GM12872 (cell line): ENCODE measurements at regions not wholly inside any gene's neighbourhood (a gene's known extent, or its start where the extent isn't known, plus 50 kb on each side); places are given as distances from the start of the nearest gene placed in this dataset.

Experiments
- TF ChIP-seq, protein P1 (sequence below): IDR thresholded peaks from 3 replicates; pipeline ENCODE4 v1.5.1; 2011; ENCODE audit warnings: low read depth, mild to moderate bottlenecking, low read length, moderate library complexity; ENCODE audit not compliant: insufficient read depth

DNA sequence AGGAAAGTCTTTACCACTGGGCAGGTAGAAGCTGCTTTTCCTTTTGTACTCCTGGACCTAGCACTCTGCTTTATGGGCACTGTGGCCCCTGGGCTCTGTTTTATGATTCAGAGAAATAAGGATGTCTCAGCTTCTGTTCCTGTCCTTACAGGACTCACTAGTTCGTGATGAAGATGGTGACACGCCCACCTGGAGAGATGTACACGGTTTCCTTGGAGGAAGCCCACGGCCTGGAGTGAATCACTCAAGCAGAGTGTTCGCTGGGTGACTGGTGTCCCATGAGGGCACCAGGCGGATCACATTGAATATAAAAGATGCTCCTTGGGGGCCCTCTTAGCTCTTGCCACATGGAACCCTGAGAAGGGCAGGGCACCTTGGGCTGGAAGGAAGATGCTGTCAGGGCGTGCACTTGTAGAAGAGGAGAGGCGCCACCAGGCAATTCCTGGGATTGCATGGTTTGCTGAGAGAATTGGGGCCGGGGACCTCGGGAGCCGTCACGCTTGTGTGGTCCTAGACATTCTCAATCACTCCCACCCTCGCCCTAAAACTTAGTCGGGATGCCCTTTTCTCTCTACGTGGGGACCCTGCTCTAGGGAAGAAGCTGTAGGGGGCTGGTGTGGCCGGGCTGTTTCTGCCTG lies 202.6 kb downstream of the TSHZ3 start:
- TF ChIP-seq, protein P1, sequence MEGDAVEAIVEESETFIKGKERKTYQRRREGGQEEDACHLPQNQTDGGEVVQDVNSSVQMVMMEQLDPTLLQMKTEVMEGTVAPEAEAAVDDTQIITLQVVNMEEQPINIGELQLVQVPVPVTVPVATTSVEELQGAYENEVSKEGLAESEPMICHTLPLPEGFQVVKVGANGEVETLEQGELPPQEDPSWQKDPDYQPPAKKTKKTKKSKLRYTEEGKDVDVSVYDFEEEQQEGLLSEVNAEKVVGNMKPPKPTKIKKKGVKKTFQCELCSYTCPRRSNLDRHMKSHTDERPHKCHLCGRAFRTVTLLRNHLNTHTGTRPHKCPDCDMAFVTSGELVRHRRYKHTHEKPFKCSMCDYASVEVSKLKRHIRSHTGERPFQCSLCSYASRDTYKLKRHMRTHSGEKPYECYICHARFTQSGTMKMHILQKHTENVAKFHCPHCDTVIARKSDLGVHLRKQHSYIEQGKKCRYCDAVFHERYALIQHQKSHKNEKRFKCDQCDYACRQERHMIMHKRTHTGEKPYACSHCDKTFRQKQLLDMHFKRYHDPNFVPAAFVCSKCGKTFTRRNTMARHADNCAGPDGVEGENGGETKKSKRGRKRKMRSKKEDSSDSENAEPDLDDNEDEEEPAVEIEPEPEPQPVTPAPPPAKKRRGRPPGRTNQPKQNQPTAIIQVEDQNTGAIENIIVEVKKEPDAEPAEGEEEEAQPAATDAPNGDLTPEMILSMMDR = no peak

DNA sequence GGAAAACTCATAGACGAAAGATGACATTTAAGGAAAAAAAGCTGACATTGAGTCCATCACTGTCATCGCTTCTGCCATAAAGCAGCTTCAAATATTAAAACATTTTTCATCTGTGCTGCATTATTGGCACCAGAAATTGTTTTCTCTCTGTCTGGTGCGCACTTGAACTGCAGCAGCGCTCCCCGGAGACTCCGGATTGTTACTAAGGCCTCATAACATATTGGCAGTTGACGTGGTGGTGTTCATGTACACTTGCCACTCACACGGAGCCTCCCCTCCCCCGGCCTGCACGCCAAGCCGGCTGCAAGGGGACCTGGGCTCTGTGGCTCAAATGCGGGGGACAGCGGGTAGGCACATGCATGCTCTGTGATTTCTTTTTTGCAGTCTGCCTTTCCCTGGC lies 203.2 kb downstream of the TSHZ3 start:
- TF ChIP-seq, protein P1 = no peak

DNA sequence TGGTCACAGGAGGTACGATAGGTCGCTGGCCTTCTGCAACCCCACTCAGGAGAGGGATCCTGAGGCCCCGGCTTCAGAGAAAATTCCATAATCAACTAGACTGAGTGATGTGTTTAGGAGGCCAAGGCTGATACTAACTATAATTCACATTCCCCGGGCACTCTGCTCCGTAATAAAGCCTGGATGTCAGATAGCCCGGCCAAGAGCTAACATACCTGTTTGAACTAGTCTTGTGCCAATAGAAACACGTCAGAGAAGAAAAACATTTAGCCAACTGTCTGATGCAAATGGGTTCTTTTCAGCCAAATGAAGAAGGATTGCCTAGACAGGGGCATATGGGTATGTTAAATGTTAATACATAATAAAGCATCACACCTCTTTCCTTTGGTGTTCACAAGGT lies 204.2 kb downstream of the TSHZ3 start:
- TF ChIP-seq, protein P1 = no peak

GRCh38 chr19:31144075-31144870 lies 205.0 kb downstream of the TSHZ3 start:
- TF ChIP-seq, protein P1 = no peak

DNA sequence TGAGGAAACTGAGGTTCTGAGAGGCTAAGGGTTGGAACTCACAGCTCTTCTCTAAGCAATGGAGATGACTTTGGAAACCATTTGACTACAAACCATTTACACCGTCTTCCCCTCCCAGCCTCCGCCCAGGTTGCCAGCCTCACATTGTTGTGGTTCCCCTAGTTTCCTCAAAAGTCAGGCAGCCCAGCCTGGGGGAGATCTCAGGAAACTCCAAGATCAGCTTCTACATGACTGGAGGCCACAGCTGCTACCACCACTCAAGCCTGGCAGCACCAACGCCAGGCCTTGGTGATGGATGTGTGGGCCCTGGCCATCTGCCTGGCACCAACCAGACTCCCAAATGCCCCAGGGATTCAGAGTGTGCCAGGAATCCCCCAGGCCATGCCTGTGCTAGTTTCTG lies 207.9 kb downstream of the TSHZ3 start:
- TF ChIP-seq, protein P1 = no peak

DNA sequence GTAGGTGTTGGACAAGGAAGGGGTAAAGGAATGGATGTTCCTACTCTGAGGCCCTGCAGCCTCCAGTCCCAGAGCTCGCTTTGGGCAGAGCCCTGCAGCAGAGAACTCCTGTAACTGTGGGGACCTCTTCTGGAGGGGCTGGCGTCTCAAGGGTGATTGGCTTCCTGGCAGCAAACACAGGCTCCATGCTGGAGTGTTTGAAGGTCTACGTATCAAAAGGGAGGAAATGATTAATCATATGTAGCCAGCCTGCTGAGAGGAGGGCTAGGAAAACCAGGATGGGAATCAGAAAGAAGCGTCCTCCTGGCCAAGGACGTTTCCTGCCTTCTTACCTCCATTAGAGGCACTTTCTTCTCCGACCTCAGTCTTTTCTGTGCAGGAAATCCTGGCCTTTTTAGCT lies 208.5 kb downstream of the TSHZ3 start:
- TF ChIP-seq, protein P1 = no peak

GRCh38 chr19:31139871-31140505 lies 209.2 kb downstream of the TSHZ3 start:
- TF ChIP-seq, protein P1 = no peak
